Upper lobe of left lung (tissue), 4 donors: ENCODE measurements at regions not wholly inside any gene's neighbourhood (a gene's known extent, or its start where the extent isn't known, plus 50 kb on each side); places are given as distances from the start of the nearest gene placed in this dataset.

ENCODE experiments used
- EP300 ChIP-seq, 4 donors: sonication (generic); formaldehyde crosslinking; IDR thresholded peaks; one replicate each; pipeline ENCODE4 v1.5.1; 2017; ENCODE audit warnings: antibody characterized with exemption in 4 of 4, control low read depth in 2 of 4
- POLR2A ChIP-seq, 4 donors: fragments of 450-650 bp; IDR thresholded peaks; one replicate each; pipeline ENCODE4 v1.5.1; 2016 to 2017; ENCODE audit warnings: antibody characterized with exemption in 4 of 4, mild to moderate bottlenecking in 2 of 4
- TF ChIP-seq, protein P1 (sequence below), 6 experiments: fragments of 450-650 bp in 4 of 6; fragments of 200-600 bp in 2 of 6; sonication (generic) in 2 of 6; IDR thresholded peaks; one replicate each; pipeline ENCODE4 v1.5.1; 2016 to 2019; ENCODE audit warnings: antibody characterized with exemption in 6 of 6

DNA sequence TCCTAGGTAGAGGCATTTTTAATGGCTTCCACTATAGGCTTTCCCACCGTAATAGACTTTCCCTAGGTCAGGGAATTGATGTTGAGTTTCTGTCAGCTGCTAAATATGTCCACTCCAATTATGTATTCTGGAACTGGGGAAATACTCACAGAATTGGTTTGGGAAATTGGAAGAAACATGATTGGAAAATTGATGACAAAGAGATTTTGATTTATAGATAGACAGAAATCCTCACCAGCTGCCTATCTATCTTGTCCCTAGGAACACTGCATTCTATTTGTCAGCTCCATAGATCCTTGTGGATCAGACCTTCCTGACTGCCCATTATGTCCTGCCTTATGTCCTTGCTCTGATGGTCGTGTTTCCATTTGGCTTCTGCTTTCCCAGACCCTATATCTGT lies 75.6 kb upstream of the TNIK start:
- TF ChIP-seq EP300 (IDR thresholded peaks at IDR 0.05) (no peak), POLR2A (IDR thresholded peaks at IDR 0.05) (no peak)
- TF ChIP-seq, protein P1, sequence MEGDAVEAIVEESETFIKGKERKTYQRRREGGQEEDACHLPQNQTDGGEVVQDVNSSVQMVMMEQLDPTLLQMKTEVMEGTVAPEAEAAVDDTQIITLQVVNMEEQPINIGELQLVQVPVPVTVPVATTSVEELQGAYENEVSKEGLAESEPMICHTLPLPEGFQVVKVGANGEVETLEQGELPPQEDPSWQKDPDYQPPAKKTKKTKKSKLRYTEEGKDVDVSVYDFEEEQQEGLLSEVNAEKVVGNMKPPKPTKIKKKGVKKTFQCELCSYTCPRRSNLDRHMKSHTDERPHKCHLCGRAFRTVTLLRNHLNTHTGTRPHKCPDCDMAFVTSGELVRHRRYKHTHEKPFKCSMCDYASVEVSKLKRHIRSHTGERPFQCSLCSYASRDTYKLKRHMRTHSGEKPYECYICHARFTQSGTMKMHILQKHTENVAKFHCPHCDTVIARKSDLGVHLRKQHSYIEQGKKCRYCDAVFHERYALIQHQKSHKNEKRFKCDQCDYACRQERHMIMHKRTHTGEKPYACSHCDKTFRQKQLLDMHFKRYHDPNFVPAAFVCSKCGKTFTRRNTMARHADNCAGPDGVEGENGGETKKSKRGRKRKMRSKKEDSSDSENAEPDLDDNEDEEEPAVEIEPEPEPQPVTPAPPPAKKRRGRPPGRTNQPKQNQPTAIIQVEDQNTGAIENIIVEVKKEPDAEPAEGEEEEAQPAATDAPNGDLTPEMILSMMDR (IDR thresholded peaks at IDR 0.05) = no peak
